Spleen (tissue), 7 donors: ENCODE measurements at regions not wholly inside any gene's neighbourhood (a gene's known extent, or its start where the extent isn't known, plus 50 kb on each side); places are given as distances from the start of the nearest gene placed in this dataset.

Source experiments
- POLR2AphosphoS5 ChIP-seq, 3 donors: sonication (generic); formaldehyde crosslinking; IDR thresholded peaks; one replicate each; pipeline ENCODE4 v1.5.1; 2017; ENCODE audit warnings: antibody characterized with exemption in 3 of 3
- TF ChIP-seq, protein P1 (sequence below), 11 experiments: fragments of 200-600 bp in 7 of 11; fragments of 450-650 bp in 4 of 11; sonication (generic) in 4 of 11; IDR thresholded peaks in 8 of 11; conservative IDR thresholded peaks in 3 of 11; 1 replicate in 7 of 11; 2 replicates in 4 of 11; pipeline versions ENCODE4 v1.4.0 to v1.8.0; 2016 to 2021; ENCODE audit warnings: antibody characterized with exemption in 11 of 11, inconsistent platforms in 4 of 11, mild to moderate bottlenecking in 1 of 11
- donor health status: DM: no; HTN: no; CAD: no; lungs with moderate emphysema.
- donor health status: DM: no; HTN: no; CAD: no.
- donor health status: DM: no; HTN: no; CAD: no.

- TF ChIP-seq, protein P1, sequence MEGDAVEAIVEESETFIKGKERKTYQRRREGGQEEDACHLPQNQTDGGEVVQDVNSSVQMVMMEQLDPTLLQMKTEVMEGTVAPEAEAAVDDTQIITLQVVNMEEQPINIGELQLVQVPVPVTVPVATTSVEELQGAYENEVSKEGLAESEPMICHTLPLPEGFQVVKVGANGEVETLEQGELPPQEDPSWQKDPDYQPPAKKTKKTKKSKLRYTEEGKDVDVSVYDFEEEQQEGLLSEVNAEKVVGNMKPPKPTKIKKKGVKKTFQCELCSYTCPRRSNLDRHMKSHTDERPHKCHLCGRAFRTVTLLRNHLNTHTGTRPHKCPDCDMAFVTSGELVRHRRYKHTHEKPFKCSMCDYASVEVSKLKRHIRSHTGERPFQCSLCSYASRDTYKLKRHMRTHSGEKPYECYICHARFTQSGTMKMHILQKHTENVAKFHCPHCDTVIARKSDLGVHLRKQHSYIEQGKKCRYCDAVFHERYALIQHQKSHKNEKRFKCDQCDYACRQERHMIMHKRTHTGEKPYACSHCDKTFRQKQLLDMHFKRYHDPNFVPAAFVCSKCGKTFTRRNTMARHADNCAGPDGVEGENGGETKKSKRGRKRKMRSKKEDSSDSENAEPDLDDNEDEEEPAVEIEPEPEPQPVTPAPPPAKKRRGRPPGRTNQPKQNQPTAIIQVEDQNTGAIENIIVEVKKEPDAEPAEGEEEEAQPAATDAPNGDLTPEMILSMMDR (IDR thresholded peaks at IDR 0.05 in 8 of 11, conservative IDR thresholded peaks at IDR 0.05 in 3 of 11) = no peak
- TF ChIP-seq POLR2AphosphoS5 (IDR thresholded peaks at IDR 0.05) = no peak
Measured at GRCh38 chr2:217204358-217204757, 344.5 kb upstream of the TNP1 start.
